GM18505 (cell line): ENCODE measurements at regions not wholly inside any gene's neighbourhood (a gene's known extent, or its start where the extent isn't known, plus 50 kb on each side); places are given as distances from the start of the nearest gene placed in this dataset.

Source experiments
- ATAC-seq: cut with Tn5 transposase; IDR thresholded peaks from one replicate; pipeline ENCODE4 v1.9.1; 2021; ENCODE audit not compliant: unreplicated experiment
- POLR2A ChIP-seq: IDR thresholded peaks from 4 replicates; pipeline ENCODE4 v1.6.1; 2011; ENCODE audit warnings: borderline replicate concordance; ENCODE audit not compliant: insufficient read depth, insufficient read length; ENCODE audit errors: extremely low read depth

GRCh38 chr2:58891828-58892377, 650.8 kb upstream of the FANCL start:
- no peak for TF ChIP-seq POLR2A
- ATAC-seq = no peak

GRCh38 chr2:58890865-58891525, 649.9 kb upstream of the FANCL start:
- TF ChIP-seq POLR2A = no peak
- no peak for ATAC-seq

- ATAC-seq = no peak
- TF ChIP-seq POLR2A = no peak
Observed at GRCh38 chr2:58886009-58886408, 644.9 kb upstream of the FANCL start.

- ATAC-seq = no peak
- no peak for TF ChIP-seq POLR2A
Observed at GRCh38 chr2:58879834-58880233, 638.7 kb upstream of the FANCL start.

- no peak for ATAC-seq
- no peak for TF ChIP-seq POLR2A
Observed at GRCh38 chr2:58878778-58879177, 637.7 kb upstream of the FANCL start.

GRCh38 chr2:58876126-58876525, 635.0 kb upstream of the FANCL start:
- no peak for TF ChIP-seq POLR2A
- ATAC-seq = no peak

GRCh38 chr2:58875436-58875835, 634.3 kb upstream of the FANCL start:
- ATAC-seq = no peak
- no peak for TF ChIP-seq POLR2A

- TF ChIP-seq POLR2A = no peak
- ATAC-seq = peak; percentile 57
Observed at GRCh38 chr2:58871469-58872142, 630.5 kb upstream of the FANCL start.

GRCh38 chr2:58870704-58871103, 629.6 kb upstream of the FANCL start:
- no peak for TF ChIP-seq POLR2A
- no peak for ATAC-seq

GRCh38 chr2:58866946-58867345, 625.8 kb upstream of the FANCL start:
- ATAC-seq = no peak
- TF ChIP-seq POLR2A = no peak

- no peak for ATAC-seq
- no peak for TF ChIP-seq POLR2A
Observed at GRCh38 chr2:58866527-58866926, 625.4 kb upstream of the FANCL start.

- peak; percentile 50 for ATAC-seq
- TF ChIP-seq POLR2A = no peak
Observed at GRCh38 chr2:58866040-58866439, 624.9 kb upstream of the FANCL start.

- no peak for TF ChIP-seq POLR2A
- ATAC-seq = peak; percentile 58
Observed at GRCh38 chr2:58865436-58865835, 624.3 kb upstream of the FANCL start.

GRCh38 chr2:58862244-58862643, 621.1 kb upstream of the FANCL start:
- TF ChIP-seq POLR2A = no peak
- ATAC-seq = no peak

- ATAC-seq = no peak
- TF ChIP-seq POLR2A = no peak
Observed at GRCh38 chr2:58860586-58860985, 619.5 kb upstream of the FANCL start.

GRCh38 chr2:58856100-58856499, 615.0 kb upstream of the FANCL start:
- TF ChIP-seq POLR2A = no peak
- ATAC-seq = no peak
